Brain pericyte (primary cell): ENCODE measurements at regions not wholly inside any gene's neighbourhood (a gene's known extent, or its start where the extent isn't known, plus 50 kb on each side); places are given as distances from the start of the nearest gene placed in this dataset.

Experiments
- DNase-seq: peaks from one replicate; pipeline ENCODE4 v3.0.0-alpha.2; 2012; ENCODE audit warnings: low read depth, low spot score

- no peak for DNase-seq
Observed at GRCh38 chr6:14713008-14713960, 532.6 kb upstream of the JARID2 start.

GRCh38 chr6:14713966-14714631 is 531.8 kb upstream of the JARID2 start:
- DNase-seq, result no peak

GRCh38 chr6:14715076-14715475 is 530.8 kb upstream of the JARID2 start:
- no peak for DNase-seq

GRCh38 chr6:14716499-14717146 is 529.2 kb upstream of the JARID2 start:
- DNase-seq, result no peak

- no peak for DNase-seq
Observed at GRCh38 chr6:14717307-14717706, 528.6 kb upstream of the JARID2 start.

- no peak for DNase-seq
Observed at GRCh38 chr6:14718861-14719260, 527.0 kb upstream of the JARID2 start.

GRCh38 chr6:14719270-14719669 is 526.6 kb upstream of the JARID2 start:
- DNase-seq, result no peak

GRCh38 chr6:14720411-14721102 is 525.3 kb upstream of the JARID2 start:
- no peak for DNase-seq

- no peak for DNase-seq
Observed at GRCh38 chr6:14721103-14721758, 524.6 kb upstream of the JARID2 start.

GRCh38 chr6:14722001-14722562 is 523.8 kb upstream of the JARID2 start:
- DNase-seq, result no peak

GRCh38 chr6:14722704-14723103 is 523.2 kb upstream of the JARID2 start:
- no peak for DNase-seq

GRCh38 chr6:14723535-14724086 is 522.3 kb upstream of the JARID2 start:
- no peak for DNase-seq

- no peak for DNase-seq
Observed at GRCh38 chr6:14724549-14724948, 521.3 kb upstream of the JARID2 start.

GRCh38 chr6:14726816-14727493 is 518.9 kb upstream of the JARID2 start:
- no peak for DNase-seq

GRCh38 chr6:14727494-14728395 is 518.1 kb upstream of the JARID2 start:
- DNase-seq, result no peak

- DNase-seq, result no peak
Observed at GRCh38 chr6:14728396-14729024, 517.4 kb upstream of the JARID2 start.

GRCh38 chr6:14729129-14729871 is 516.6 kb upstream of the JARID2 start:
- no peak for DNase-seq

- DNase-seq, result no peak
Observed at GRCh38 chr6:14730654-14731053, 515.2 kb upstream of the JARID2 start.
